HL-60 (cell line): ENCODE measurements at regions not wholly inside any gene's neighbourhood (a gene's known extent, or its start where the extent isn't known, plus 50 kb on each side); places are given as distances from the start of the nearest gene placed in this dataset.

ENCODE experiments used
- DNase-seq, 2 experiments: peaks; one replicate each; pipeline ENCODE4 v3.0.0-alpha.2; 2010 to 2020; ENCODE audit warnings: low read depth in 1 of 2, low spot score in 1 of 2
- H3K27ac ChIP-seq: fragments of 250-450 bp; sonication (Bioruptor Pico); replicated peaks from 2 replicates; pipeline ENCODE4 v1.5.1; 2020; ENCODE audit warnings: mild to moderate bottlenecking, moderate library complexity
- H3K27me3 ChIP-seq: fragments of 250-450 bp; sonication (Bioruptor Pico); 2 replicates; pipeline ENCODE4 v1.5.1; 2021; ENCODE audit warnings: mild to moderate bottlenecking, moderate library complexity; ENCODE audit not compliant: insufficient read depth, poor library complexity, severe bottlenecking
- H3K4me3 ChIP-seq: replicated peaks from 2 replicates; pipeline ENCODE4 v1.5.1; 2011; ENCODE audit warnings: mild to moderate bottlenecking, control low read depth, low read length; ENCODE audit not compliant: insufficient read depth
- CTCF ChIP-seq: IDR thresholded peaks from one replicate; pipeline ENCODE4 v1.5.1; 2011; ENCODE audit warnings: low read length, control low read depth, inconsistent platforms; ENCODE audit not compliant: insufficient read depth
- GABPA ChIP-seq: IDR thresholded peaks from 2 replicates; pipeline ENCODE4 v1.6.1; 2012; ENCODE audit warnings: low read depth
- POLR2AphosphoS5 ChIP-seq: IDR thresholded peaks from 2 replicates; pipeline ENCODE4 v1.6.1; 2012; ENCODE audit warnings: low read depth
- REST ChIP-seq: IDR thresholded peaks from 2 replicates; pipeline ENCODE4 v1.6.1; 2012; ENCODE audit warnings: low read depth; ENCODE audit not compliant: insufficient replicate concordance
- SPI1 ChIP-seq: IDR thresholded peaks from 2 replicates; pipeline ENCODE4 v1.6.1; 2012; ENCODE audit warnings: low read depth, mild to moderate bottlenecking, borderline replicate concordance

GRCh38 chrX:56000729-56001128 is 231.4 kb upstream of the KLF8 start:
- DNase-seq: no peak
- Histone ChIP-seq H3K27ac (no peak overlapping the region), H3K4me3 (no peak overlapping the region), H3K27me3 (no peaks in the 10 kb centered on the region)
- TF ChIP-seq REST: no peak
- TF ChIP-seq CTCF: no peak
- TF ChIP-seq GABPA: no peak
- no peak for TF ChIP-seq POLR2AphosphoS5
- no peak for TF ChIP-seq SPI1

- TF ChIP-seq POLR2AphosphoS5 (no peak), CTCF (no peak), GABPA (no peak), SPI1 (no peak), REST (no peak)
- no peak overlapping the region for H3K4me3 ChIP-seq
- no peaks in the 10 kb centered on the region for H3K27me3 ChIP-seq
- no peak overlapping the region for H3K27ac ChIP-seq
- no peak for DNase-seq
Measured at GRCh38 chrX:56025872-56026571, 206.1 kb upstream of the KLF8 start.

GRCh38 chrX:56026815-56027214 is 205.3 kb upstream of the KLF8 start:
- H3K4me3 ChIP-seq: no peak overlapping the region
- TF ChIP-seq SPI1: no peak
- no peak for TF ChIP-seq CTCF
- no peak for TF ChIP-seq GABPA
- TF ChIP-seq REST: no peak
- TF ChIP-seq POLR2AphosphoS5: no peak
- H3K27me3 ChIP-seq: no peaks in the 10 kb centered on the region
- H3K27ac ChIP-seq: no peak overlapping the region
- DNase-seq: no peak
